ENCODE measurements at regions not wholly inside any gene's neighbourhood (a gene's known extent, or its start where the extent isn't known, plus 50 kb on each side); places are given as distances from the start of the nearest gene placed in this dataset.

GRCh38 chr2:6626401-6627012, 239.2 kb downstream of the CMPK2 start:
- TF ChIP-seq, protein P1, sequence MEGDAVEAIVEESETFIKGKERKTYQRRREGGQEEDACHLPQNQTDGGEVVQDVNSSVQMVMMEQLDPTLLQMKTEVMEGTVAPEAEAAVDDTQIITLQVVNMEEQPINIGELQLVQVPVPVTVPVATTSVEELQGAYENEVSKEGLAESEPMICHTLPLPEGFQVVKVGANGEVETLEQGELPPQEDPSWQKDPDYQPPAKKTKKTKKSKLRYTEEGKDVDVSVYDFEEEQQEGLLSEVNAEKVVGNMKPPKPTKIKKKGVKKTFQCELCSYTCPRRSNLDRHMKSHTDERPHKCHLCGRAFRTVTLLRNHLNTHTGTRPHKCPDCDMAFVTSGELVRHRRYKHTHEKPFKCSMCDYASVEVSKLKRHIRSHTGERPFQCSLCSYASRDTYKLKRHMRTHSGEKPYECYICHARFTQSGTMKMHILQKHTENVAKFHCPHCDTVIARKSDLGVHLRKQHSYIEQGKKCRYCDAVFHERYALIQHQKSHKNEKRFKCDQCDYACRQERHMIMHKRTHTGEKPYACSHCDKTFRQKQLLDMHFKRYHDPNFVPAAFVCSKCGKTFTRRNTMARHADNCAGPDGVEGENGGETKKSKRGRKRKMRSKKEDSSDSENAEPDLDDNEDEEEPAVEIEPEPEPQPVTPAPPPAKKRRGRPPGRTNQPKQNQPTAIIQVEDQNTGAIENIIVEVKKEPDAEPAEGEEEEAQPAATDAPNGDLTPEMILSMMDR (conservative IDR thresholded peaks at IDR 0.05 in 1 of 2, IDR thresholded peaks at IDR 0.05 in 1 of 2; ENCODE audit: extremely low read depth in 1 of 2, insufficient read depth in 1 of 2, low read depth in 1 of 2, low read length in 2 of 2): no peak
- no peak for TF ChIP-seq EZH2 (IDR thresholded peaks at IDR 0.05; ENCODE audit: borderline replicate concordance, low read length)
